HG02885 (cell line): ENCODE measurements at regions not wholly inside any gene's neighbourhood (a gene's known extent, or its start where the extent isn't known, plus 50 kb on each side); places are given as distances from the start of the nearest gene placed in this dataset.

Experiments used
- ATAC-seq: cut with Tn5 transposase; IDR thresholded peaks from one replicate; pipeline ENCODE4 v1.9.1; 2021; ENCODE audit warnings: mild to moderate bottlenecking; ENCODE audit not compliant: unreplicated experiment, poor library complexity

GRCh38 chr14:101325319-101325718, 236.0 kb upstream of the DIO3 start:
- ATAC-seq: no peak

- no peak for ATAC-seq
Observed at GRCh38 chr14:101328412-101329028, 232.8 kb upstream of the DIO3 start.

- no peak for ATAC-seq
Observed at GRCh38 chr14:101330416-101331140, 230.7 kb upstream of the DIO3 start.

- ATAC-seq: no peak
Observed at GRCh38 chr14:101331141-101331525, 230.2 kb upstream of the DIO3 start.

- ATAC-seq: no peak
Observed at GRCh38 chr14:101331661-101332169, 229.6 kb upstream of the DIO3 start.

GRCh38 chr14:101332281-101332680, 229.0 kb upstream of the DIO3 start:
- no peak for ATAC-seq

- ATAC-seq: no peak
Observed at GRCh38 chr14:101333335-101334280, 227.7 kb upstream of the DIO3 start.

GRCh38 chr14:101334656-101335055, 226.6 kb upstream of the DIO3 start:
- no peak for ATAC-seq

- no peak for ATAC-seq
Observed at GRCh38 chr14:101335061-101335661, 226.1 kb upstream of the DIO3 start.

GRCh38 chr14:101336183-101336582, 225.1 kb upstream of the DIO3 start:
- ATAC-seq: no peak

GRCh38 chr14:101337053-101337452, 224.2 kb upstream of the DIO3 start:
- no peak for ATAC-seq

GRCh38 chr14:101340556-101340955, 220.7 kb upstream of the DIO3 start:
- ATAC-seq: no peak

GRCh38 chr14:101347893-101348777, 213.2 kb upstream of the DIO3 start:
- ATAC-seq: no peak

- no peak for ATAC-seq
Observed at GRCh38 chr14:101349108-101349507, 212.2 kb upstream of the DIO3 start.

- ATAC-seq: no peak
Observed at GRCh38 chr14:101350021-101350420, 211.3 kb upstream of the DIO3 start.

GRCh38 chr14:101350691-101351090, 210.6 kb upstream of the DIO3 start:
- ATAC-seq: no peak

GRCh38 chr14:101351146-101351545, 210.1 kb upstream of the DIO3 start:
- no peak for ATAC-seq

GRCh38 chr14:101351769-101352168, 209.5 kb upstream of the DIO3 start:
- no peak for ATAC-seq

GRCh38 chr14:101352567-101352966, 208.7 kb upstream of the DIO3 start:
- ATAC-seq: no peak
